HG03139 (cell line): ENCODE measurements at regions not wholly inside any gene's neighbourhood (a gene's known extent, or its start where the extent isn't known, plus 50 kb on each side); places are given as distances from the start of the nearest gene placed in this dataset.
"Not testable (repeated sequence)": the region's sequence is repeated elsewhere in the genome, so short reads cannot be mapped to it uniquely, and the experiment has no call there.

Source experiments
- ATAC-seq: cut with Tn5 transposase; IDR thresholded peaks from one replicate; pipeline ENCODE4 v1.9.1; 2021; ENCODE audit not compliant: unreplicated experiment

GRCh38 chr6:141403103-141403502, 729.6 kb upstream of the GJE1 start:
- no peak for ATAC-seq

- ATAC-seq = no peak
Observed at GRCh38 chr6:141402489-141402888, 730.2 kb upstream of the GJE1 start.

- no peak for ATAC-seq
Observed at GRCh38 chr6:141401851-141402250, 730.9 kb upstream of the GJE1 start.

GRCh38 chr6:141401168-141401567, 731.6 kb upstream of the GJE1 start:
- no peak for ATAC-seq

- no peak for ATAC-seq
Observed at GRCh38 chr6:141398949-141399348, 733.8 kb upstream of the GJE1 start.

- ATAC-seq = no peak
Observed at GRCh38 chr6:141395443-141396008, 737.2 kb upstream of the GJE1 start.

GRCh38 chr6:141394565-141395051, 738.1 kb upstream of the GJE1 start:
- no peak for ATAC-seq

- no peak for ATAC-seq
Observed at GRCh38 chr6:141394125-141394536, 738.6 kb upstream of the GJE1 start.

- ATAC-seq = no peak
Observed at GRCh38 chr6:141393405-141394124, 739.2 kb upstream of the GJE1 start.

- not testable (repeated sequence) for ATAC-seq
Observed at GRCh38 chr6:141391135-141391534, 741.6 kb upstream of the GJE1 start.

- ATAC-seq = no peak
Observed at GRCh38 chr6:141388666-141389065, 744.1 kb upstream of the GJE1 start.

GRCh38 chr6:141370438-141370837, 762.3 kb upstream of the GJE1 start:
- ATAC-seq = no peak

GRCh38 chr6:141366796-141367195, 765.9 kb upstream of the GJE1 start:
- ATAC-seq = not testable (repeated sequence)

- ATAC-seq = no peak
Observed at GRCh38 chr6:141364694-141365093, 768.0 kb upstream of the GJE1 start.

- no peak for ATAC-seq
Observed at GRCh38 chr6:141364232-141364631, 768.5 kb upstream of the GJE1 start.

- ATAC-seq = no peak
Observed at GRCh38 chr6:141361559-141361958, 771.2 kb upstream of the GJE1 start.

GRCh38 chr6:141359953-141360352, 772.8 kb upstream of the GJE1 start:
- ATAC-seq = no peak

GRCh38 chr6:141354191-141354955, 778.4 kb upstream of the GJE1 start:
- ATAC-seq = no peak

- ATAC-seq = no peak
Observed at GRCh38 chr6:141351721-141352120, 781.0 kb upstream of the GJE1 start.

GRCh38 chr6:141349710-141350109, 783.0 kb upstream of the GJE1 start:
- ATAC-seq = no peak

- no peak for ATAC-seq
Observed at GRCh38 chr6:141347906-141348492, 784.7 kb upstream of the GJE1 start.

- ATAC-seq = no peak
Observed at GRCh38 chr6:141347086-141347485, 785.6 kb upstream of the GJE1 start.
